ENCODE measurements at regions not wholly inside any gene's neighbourhood (a gene's known extent, or its start where the extent isn't known, plus 50 kb on each side); places are given as distances from the start of the nearest gene placed in this dataset.
"Not testable (repeated sequence)": the region's sequence is repeated elsewhere in the genome, so short reads cannot be mapped to it uniquely, and the experiment has no call there.

GRCh38 chr2:742221-742620 lies 65.0 kb upstream of the TMEM18 start:
- Mint-ChIP-seq H3K4me1 (peaks cover 11% of the 10 kb centered on the region), H3K9me3 (no peaks in the 10 kb centered on the region), H3K36me3 (ENCODE audit: low read depth) (no peaks in the 10 kb centered on the region), H3K27ac (no peak overlapping the region), H3K27me3 (peaks cover 8% of the 10 kb centered on the region), H3K4me3 (no peak overlapping the region)
- no peak for ATAC-seq
- DNase-seq, result no peak

- no peak overlapping the region for H3K27ac Mint-ChIP-seq
- DNase-seq, result no peak
- peaks cover 13% of the 10 kb centered on the region for H3K4me1 Mint-ChIP-seq
- no peaks in the 10 kb centered on the region for H3K36me3 Mint-ChIP-seq (ENCODE audit: low read depth)
- ATAC-seq, result no peak
- H3K27me3 Mint-ChIP-seq, result peaks cover 13% of the 10 kb centered on the region
- no peaks in the 10 kb centered on the region for H3K9me3 Mint-ChIP-seq
- H3K4me3 Mint-ChIP-seq, result no peak overlapping the region
These were observed 63.9 kb upstream of the TMEM18 start for GRCh38 chr2:741195-741496.

GRCh38 chr2:740322-741194 lies 63.4 kb upstream of the TMEM18 start:
- H3K36me3 Mint-ChIP-seq (ENCODE audit: low read depth); H3K27ac Mint-ChIP-seq; ATAC-seq; H3K9me3 Mint-ChIP-seq: not testable (repeated sequence)
- Mint-ChIP-seq H3K4me1 (peaks cover 17% of the 10 kb centered on the region), H3K27me3 (peaks cover 13% of the 10 kb centered on the region), H3K4me3 (peak overlapping the region; percentile 76)
- peak; percentile 67 for DNase-seq

- Mint-ChIP-seq H3K27me3 (peaks cover 13% of the 10 kb centered on the region), H3K4me1 (peaks cover 17% of the 10 kb centered on the region), H3K4me3 (peak overlapping the region; percentile 76)
- H3K36me3 Mint-ChIP-seq (ENCODE audit: low read depth); H3K27ac Mint-ChIP-seq; ATAC-seq; H3K9me3 Mint-ChIP-seq: not testable (repeated sequence)
- DNase-seq, result peak; percentile 22
These were observed 62.7 kb upstream of the TMEM18 start for GRCh38 chr2:739864-740321.

GRCh38 chr2:736939-737338 lies 59.7 kb upstream of the TMEM18 start:
- Mint-ChIP-seq H3K4me1 (peaks cover 17% of the 10 kb centered on the region), H3K27me3 (peaks cover 8% of the 10 kb centered on the region), H3K9me3 (no peaks in the 10 kb centered on the region), H3K4me3 (no peak overlapping the region), H3K27ac (no peak overlapping the region), H3K36me3 (ENCODE audit: low read depth) (no peaks in the 10 kb centered on the region)
- ATAC-seq (no peak), DNase-seq (no peak)

GRCh38 chr2:735670-736218 lies 58.5 kb upstream of the TMEM18 start:
- peaks cover 5% of the 10 kb centered on the region for H3K27me3 Mint-ChIP-seq
- ATAC-seq, result peak; percentile 65
- H3K4me1 Mint-ChIP-seq, result peaks cover 17% of the 10 kb centered on the region
- DNase-seq, result no peak
- no peaks in the 10 kb centered on the region for H3K36me3 Mint-ChIP-seq (ENCODE audit: low read depth)
- no peak overlapping the region for H3K27ac Mint-ChIP-seq
- H3K4me3 Mint-ChIP-seq, result no peak overlapping the region
- no peaks in the 10 kb centered on the region for H3K9me3 Mint-ChIP-seq

GRCh38 chr2:734496-734895 lies 57.3 kb upstream of the TMEM18 start:
- H3K27me3 Mint-ChIP-seq, result peaks cover 10% of the 10 kb centered on the region
- no peak for ATAC-seq
- H3K9me3 Mint-ChIP-seq, result no peaks in the 10 kb centered on the region

GRCh38 chr2:733495-733894 lies 56.3 kb upstream of the TMEM18 start:
- DNase-seq, result no peak
- peaks cover 14% of the 10 kb centered on the region for H3K27me3 Mint-ChIP-seq
- peaks cover 6% of the 10 kb centered on the region for H3K4me1 Mint-ChIP-seq
- no peaks in the 10 kb centered on the region for H3K9me3 Mint-ChIP-seq
- H3K27ac Mint-ChIP-seq, result no peak overlapping the region
- H3K4me3 Mint-ChIP-seq, result no peak overlapping the region
- ATAC-seq, result no peak
- no peaks in the 10 kb centered on the region for H3K36me3 Mint-ChIP-seq (ENCODE audit: low read depth)

More at GRCh38 chr2:734496-734895, 57.3 kb upstream of the TMEM18 start:
- Mint-ChIP-seq H3K4me1 (peaks cover 9% of the 10 kb centered on the region), H3K27ac (no peak overlapping the region), H3K36me3 (ENCODE audit: low read depth) (no peaks in the 10 kb centered on the region), H3K4me3 (no peak overlapping the region)
- DNase-seq, result no peak

- ATAC-seq, result no peak
- peaks cover 14% of the 10 kb centered on the region for H3K27me3 Mint-ChIP-seq
- H3K4me1 Mint-ChIP-seq, result peaks cover 6% of the 10 kb centered on the region
- no peak for DNase-seq
- H3K9me3 Mint-ChIP-seq, result no peaks in the 10 kb centered on the region
- H3K36me3 Mint-ChIP-seq (ENCODE audit: low read depth), result no peaks in the 10 kb centered on the region
- no peak overlapping the region for H3K4me3 Mint-ChIP-seq
- H3K27ac Mint-ChIP-seq, result no peak overlapping the region
These were observed 55.8 kb upstream of the TMEM18 start for GRCh38 chr2:733001-733400.

- Mint-ChIP-seq H3K4me1 (peaks cover 8% of the 10 kb centered on the region), H3K27ac (no peak overlapping the region), H3K36me3 (ENCODE audit: low read depth) (no peaks in the 10 kb centered on the region), H3K9me3 (no peaks in the 10 kb centered on the region), H3K4me3 (no peak overlapping the region), H3K27me3 (peaks cover 15% of the 10 kb centered on the region)
- DNase-seq (no peak), ATAC-seq (no peak)
These were observed 54.5 kb upstream of the TMEM18 start for GRCh38 chr2:731711-732110.

- DNase-seq, result no peak
- Mint-ChIP-seq H3K27ac (no peak overlapping the region), H3K27me3 (peaks cover 22% of the 10 kb centered on the region), H3K4me1 (peaks cover 2% of the 10 kb centered on the region), H3K4me3 (no peak overlapping the region), H3K36me3 (ENCODE audit: low read depth) (no peaks in the 10 kb centered on the region), H3K9me3 (no peaks in the 10 kb centered on the region)
- no peak for ATAC-seq
These were observed 52.2 kb upstream of the TMEM18 start for GRCh38 chr2:729376-729861.

GRCh38 chr2:728165-728564 lies 51.0 kb upstream of the TMEM18 start:
- DNase-seq, result no peak
- H3K4me1 Mint-ChIP-seq, result peaks cover 2% of the 10 kb centered on the region
- no peak for ATAC-seq
- no peak overlapping the region for H3K27ac Mint-ChIP-seq
- H3K4me3 Mint-ChIP-seq, result no peak overlapping the region
- H3K27me3 Mint-ChIP-seq, result peaks cover 30% of the 10 kb centered on the region
- H3K9me3 Mint-ChIP-seq, result no peaks in the 10 kb centered on the region
- no peaks in the 10 kb centered on the region for H3K36me3 Mint-ChIP-seq (ENCODE audit: low read depth)

- Mint-ChIP-seq H3K4me1 (peaks cover 2% of the 10 kb centered on the region), H3K9me3 (no peaks in the 10 kb centered on the region), H3K4me3 (no peak overlapping the region), H3K27ac (no peak overlapping the region), H3K36me3 (ENCODE audit: low read depth) (no peaks in the 10 kb centered on the region), H3K27me3 (peaks cover 32% of the 10 kb centered on the region)
- no peak for DNase-seq
- ATAC-seq, result no peak
These were observed 49.9 kb upstream of the TMEM18 start for GRCh38 chr2:727071-727470.

All from activated naive CD8-positive, alpha-beta T cell treated with anti-CD3 and anti-CD28 coated beads, Interleukin-2, amount 50 U/mL, for 24 hours (primary cell).